Spleen (tissue), 7 donors: ENCODE measurements at regions not wholly inside any gene's neighbourhood (a gene's known extent, or its start where the extent isn't known, plus 50 kb on each side); places are given as distances from the start of the nearest gene placed in this dataset.

Source experiments
- CTCF ChIP-seq, 11 experiments: fragments of 200-600 bp in 7 of 11; fragments of 450-650 bp in 4 of 11; sonication (generic) in 4 of 11; IDR thresholded peaks in 8 of 11; conservative IDR thresholded peaks in 3 of 11; 1 replicate in 7 of 11; 2 replicates in 4 of 11; pipeline versions ENCODE4 v1.4.0 to v1.8.0; 2016 to 2021; ENCODE audit warnings: antibody characterized with exemption in 11 of 11, inconsistent platforms in 4 of 11, mild to moderate bottlenecking in 1 of 11
- POLR2A ChIP-seq, 3 donors: fragments of 450-650 bp; IDR thresholded peaks; one replicate each; pipeline ENCODE4 v1.5.1; 2017; ENCODE audit warnings: antibody characterized with exemption in 3 of 3, mild to moderate bottlenecking in 1 of 3
- POLR2AphosphoS5 ChIP-seq, 3 donors: sonication (generic); formaldehyde crosslinking; IDR thresholded peaks; one replicate each; pipeline ENCODE4 v1.5.1; 2017; ENCODE audit warnings: antibody characterized with exemption in 3 of 3
- donor health status: DM: no; HTN: no; CAD: no; lungs with moderate emphysema.
- donor health status: DM: no; HTN: no; CAD: no.
- donor health status: DM: no; HTN: no; CAD: no.

- TF ChIP-seq POLR2A (IDR thresholded peaks at IDR 0.05), result no peak
- TF ChIP-seq POLR2AphosphoS5 (IDR thresholded peaks at IDR 0.05), result no peak
- TF ChIP-seq CTCF (IDR thresholded peaks at IDR 0.05 in 8 of 11, conservative IDR thresholded peaks at IDR 0.05 in 3 of 11), result no peak
Observed at GRCh38 chr2:65979446-65979845, 455.5 kb upstream of the MEIS1 start.
